Tibial nerve (tissue), 4 donors: ENCODE measurements at regions not wholly inside any gene's neighbourhood (a gene's known extent, or its start where the extent isn't known, plus 50 kb on each side); places are given as distances from the start of the nearest gene placed in this dataset.

Experiments
- EP300 ChIP-seq, 2 donors: sonication (generic); formaldehyde crosslinking; IDR thresholded peaks; one replicate each; pipeline ENCODE4 v1.6.1; 2017; ENCODE audit warnings: antibody characterized with exemption in 2 of 2, mild to moderate bottlenecking in 1 of 2
- TF ChIP-seq, protein P1 (sequence below), 5 experiments: fragments of 200-600 bp in 3 of 5; fragments of 450-650 bp in 2 of 5; sonication (generic) in 3 of 5; IDR thresholded peaks; one replicate each; pipeline ENCODE4 v1.5.1; 2016 to 2019; ENCODE audit warnings: antibody characterized with exemption in 5 of 5, mild to moderate bottlenecking in 3 of 5, moderate library complexity in 2 of 5

- TF ChIP-seq EP300 (IDR thresholded peaks at IDR 0.05), result no peak
- TF ChIP-seq, protein P1, sequence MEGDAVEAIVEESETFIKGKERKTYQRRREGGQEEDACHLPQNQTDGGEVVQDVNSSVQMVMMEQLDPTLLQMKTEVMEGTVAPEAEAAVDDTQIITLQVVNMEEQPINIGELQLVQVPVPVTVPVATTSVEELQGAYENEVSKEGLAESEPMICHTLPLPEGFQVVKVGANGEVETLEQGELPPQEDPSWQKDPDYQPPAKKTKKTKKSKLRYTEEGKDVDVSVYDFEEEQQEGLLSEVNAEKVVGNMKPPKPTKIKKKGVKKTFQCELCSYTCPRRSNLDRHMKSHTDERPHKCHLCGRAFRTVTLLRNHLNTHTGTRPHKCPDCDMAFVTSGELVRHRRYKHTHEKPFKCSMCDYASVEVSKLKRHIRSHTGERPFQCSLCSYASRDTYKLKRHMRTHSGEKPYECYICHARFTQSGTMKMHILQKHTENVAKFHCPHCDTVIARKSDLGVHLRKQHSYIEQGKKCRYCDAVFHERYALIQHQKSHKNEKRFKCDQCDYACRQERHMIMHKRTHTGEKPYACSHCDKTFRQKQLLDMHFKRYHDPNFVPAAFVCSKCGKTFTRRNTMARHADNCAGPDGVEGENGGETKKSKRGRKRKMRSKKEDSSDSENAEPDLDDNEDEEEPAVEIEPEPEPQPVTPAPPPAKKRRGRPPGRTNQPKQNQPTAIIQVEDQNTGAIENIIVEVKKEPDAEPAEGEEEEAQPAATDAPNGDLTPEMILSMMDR (IDR thresholded peaks at IDR 0.05), result no peak
Measured at GRCh38 chr9:87422999-87423398, 74.7 kb upstream of the DAPK1 start.
